CD14-positive monocyte (primary cell): ENCODE measurements at regions not wholly inside any gene's neighbourhood (a gene's known extent, or its start where the extent isn't known, plus 50 kb on each side); places are given as distances from the start of the nearest gene placed in this dataset.

ENCODE experiments used
- DNase-seq, 3 donors: peaks; one replicate each; pipeline ENCODE4 v3.0.0-alpha.2; 2011 to 2022
- H2AFZ ChIP-seq: 2 replicates; pipeline ENCODE4 v1.6.0; 2012; ENCODE audit warnings: mild to moderate bottlenecking, low read depth, low read length, inconsistent platforms; ENCODE audit not compliant: insufficient read depth, poor library complexity, severe bottlenecking
- H3K27ac ChIP-seq, 2 donors: 1 replicate in 1 of 2; 2 replicates in 1 of 2; pipeline ENCODE4 v1.5.1; 2012 to 2013; ENCODE audit warnings: low read length in 2 of 2, control low read depth in 1 of 2, inconsistent platforms in 1 of 2, low read depth in 1 of 2, mild to moderate bottlenecking in 1 of 2
- H3K27me3 ChIP-seq, 2 donors: one replicate each; pipeline versions ENCODE4 v1.6.0 to v1.6.1; 2011 to 2013; ENCODE audit warnings: low read length in 2 of 2; ENCODE audit not compliant: control insufficient read depth in 2 of 2, insufficient read depth in 2 of 2
- H3K36me3 ChIP-seq, 2 donors: replicated peaks in 1 of 2; 1 replicate in 1 of 2; 2 replicates in 1 of 2; pipeline versions ENCODE4 v1.5.1 to v1.6.1; 2012 to 2013; ENCODE audit warnings: low read length in 2 of 2, control low read depth in 1 of 2, inconsistent platforms in 1 of 2, mild to moderate bottlenecking in 1 of 2; ENCODE audit not compliant: insufficient read depth in 2 of 2, control insufficient read depth in 1 of 2
- H3K4me1 ChIP-seq, 2 donors: 1 replicate in 1 of 2; 2 replicates in 1 of 2; pipeline versions ENCODE4 v1.5.1 to v1.6.1; 2012 to 2013; ENCODE audit warnings: low read length in 2 of 2, control low read depth in 1 of 2, inconsistent platforms in 1 of 2, mild to moderate bottlenecking in 1 of 2, moderate library complexity in 1 of 2; ENCODE audit not compliant: insufficient read depth in 2 of 2, control insufficient read depth in 1 of 2
- H3K4me2 ChIP-seq: replicated peaks from 2 replicates; pipeline ENCODE3; 2012; ENCODE audit warnings: low read length, moderate library complexity, mild to moderate bottlenecking; ENCODE audit not compliant: poor library complexity, severe bottlenecking; ENCODE audit errors: extremely low read depth
- H3K4me3 ChIP-seq, 3 experiments: fragments of 200-600 bp in 1 of 3; sonication (generic) in 1 of 3; replicated peaks in 1 of 3; 1 replicate in 2 of 3; 2 replicates in 1 of 3; pipeline ENCODE4 v1.5.1; 2011 to 2013; ENCODE audit warnings: low read length in 3 of 3, mild to moderate bottlenecking in 3 of 3, control low read depth in 2 of 3, low read depth in 2 of 3, inconsistent platforms in 1 of 3, moderate library complexity in 1 of 3
- H3K79me2 ChIP-seq: 2 replicates; pipeline ENCODE4 v1.6.0; 2012; ENCODE audit warnings: mild to moderate bottlenecking, control low read depth, inconsistent platforms, low read length, moderate library complexity; ENCODE audit not compliant: insufficient read depth
- H3K9ac ChIP-seq: 2 replicates; pipeline ENCODE4 v1.6.0; 2017; ENCODE audit warnings: low read length, mild to moderate bottlenecking; ENCODE audit not compliant: insufficient read depth, poor library complexity, severe bottlenecking
- H3K9me3 ChIP-seq, 2 donors: replicated peaks in 1 of 2; 1 replicate in 1 of 2; 2 replicates in 1 of 2; pipeline versions ENCODE4 v1.5.1 to v1.6.1; 2012 to 2013; ENCODE audit warnings: low read length in 2 of 2, control low read depth in 1 of 2; ENCODE audit not compliant: control insufficient read depth in 1 of 2, insufficient read depth in 1 of 2
- H4K20me1 ChIP-seq: 2 replicates; pipeline ENCODE4 v1.6.0; 2012; ENCODE audit warnings: mild to moderate bottlenecking, low read length, control low read depth, moderate library complexity; ENCODE audit not compliant: insufficient read depth
- H3K27ac Mint-ChIP-seq, 7 donors: one replicate each; pipeline ENCODE4 v1.8.0; 2020; ENCODE audit warnings: mild to moderate bottlenecking in 7 of 7, mixed read lengths in 7 of 7, moderate library complexity in 6 of 7, inconsistent platforms in 2 of 7
- H3K27me3 Mint-ChIP-seq, 3 donors: one replicate each; pipeline ENCODE4 v1.8.0; 2021 to 2022; ENCODE audit warnings: low read depth in 3 of 3, mild to moderate bottlenecking in 3 of 3, mixed read lengths in 3 of 3, moderate library complexity in 3 of 3, inconsistent platforms in 1 of 3
- H3K36me3 Mint-ChIP-seq, 2 donors: one replicate each; pipeline ENCODE4 v1.8.0; 2020; ENCODE audit warnings: mixed read lengths in 2 of 2, inconsistent platforms in 1 of 2, mild to moderate bottlenecking in 1 of 2
- H3K4me1 Mint-ChIP-seq: one replicate; pipeline ENCODE4 v1.8.0; 2020; ENCODE audit warnings: mild to moderate bottlenecking, mixed read lengths
- H3K4me3 Mint-ChIP-seq, 2 donors: one replicate each; pipeline ENCODE4 v1.8.0; 2020; ENCODE audit warnings: mild to moderate bottlenecking in 2 of 2, mixed read lengths in 2 of 2, moderate library complexity in 1 of 2
- H3K9me3 Mint-ChIP-seq, 7 donors: one replicate each; pipeline ENCODE4 v1.8.0; 2020 to 2022; ENCODE audit warnings: mixed read lengths in 7 of 7, mild to moderate bottlenecking in 6 of 7, moderate library complexity in 6 of 7, inconsistent platforms in 2 of 7
- CTCF ChIP-seq: fragments of 200-600 bp; IDR thresholded peaks from one replicate; pipeline ENCODE4 v1.8.0; 2022; ENCODE audit warnings: antibody characterized with exemption, mild to moderate bottlenecking
- WGBS: methylation state at CpG from one replicate; pipeline ENCODE4 v1.1.5; 2013; ENCODE audit warnings: missing lambda C conversion rate; ENCODE audit not compliant: insufficient coverage; 5-methylcytosine and 5-hydroxymethylcytosine counted together
- intact Hi-C, 2 donors: fragments of 100-400 bp; cut with micrococcal nuclease; formaldehyde crosslinking; loops; one replicate each; pipeline versions ENCODE4 v1.15.0 to v1.15.1; 2023

- H2AFZ ChIP-seq: no peak overlapping the region
- Mint-ChIP-seq H3K9me3 (peaks cover 0 to 7% (median 2%) of the 10 kb centered on the region in 7 donors), H3K27ac (no peak overlapping the region), H3K27me3 (peaks cover 0 to 5% (median 4%) of the 10 kb centered on the region in 3 donors), H3K4me1 (no peaks in the 10 kb centered on the region), H3K36me3 (no peaks in the 10 kb centered on the region), H3K4me3 (no peak overlapping the region)
- no CpG with 5 or more reads among the region's 2 CpGs for WGBS
- no peak overlapping the region for H3K4me2 ChIP-seq
- H3K36me3 ChIP-seq: no peaks in the 10 kb centered on the region
- no peaks in the 10 kb centered on the region for H4K20me1 ChIP-seq
- intact Hi-C loops: no loop called here
- H3K9ac ChIP-seq: no peak overlapping the region
- no peaks in the 10 kb centered on the region for H3K27me3 ChIP-seq
- DNase-seq: no peak
- H3K4me3 ChIP-seq: no peak overlapping the region
- no peaks in the 10 kb centered on the region for H3K4me1 ChIP-seq
- H3K9me3 ChIP-seq: peaks cover 0 to 6% of the 10 kb centered on the region in 2 donors
- H3K27ac ChIP-seq: no peak overlapping the region
- no peak for TF ChIP-seq CTCF
- no peaks in the 10 kb centered on the region for H3K79me2 ChIP-seq
Measured at GRCh38 chr10:128553755-128554154, 427.5 kb upstream of the MKI67 start.

GRCh38 chr10:128556182-128557110 lies 430.2 kb upstream of the MKI67 start:
- Histone ChIP-seq H3K27me3 (no peaks in the 10 kb centered on the region), H4K20me1 (no peaks in the 10 kb centered on the region), H3K4me3 (no peak overlapping the region), H3K27ac (no peak overlapping the region), H3K4me1 (no peaks in the 10 kb centered on the region), H3K79me2 (no peaks in the 10 kb centered on the region), H2AFZ (no peak overlapping the region), H3K4me2 (no peak overlapping the region), H3K36me3 (no peaks in the 10 kb centered on the region), H3K9ac (no peak overlapping the region), H3K9me3 (peaks cover 0 to 8% of the 10 kb centered on the region in 2 donors)
- H3K4me3 Mint-ChIP-seq: no peak overlapping the region
- TF ChIP-seq CTCF: no peak
- no peaks in the 10 kb centered on the region for H3K36me3 Mint-ChIP-seq
- 89% methylated on average over 11 of the region's 15 CpGs for WGBS
- peaks cover 0 to 7% (median 2%) of the 10 kb centered on the region in 7 donors for H3K9me3 Mint-ChIP-seq
- DNase-seq: no peak
- H3K4me1 Mint-ChIP-seq: no peaks in the 10 kb centered on the region
- H3K27ac Mint-ChIP-seq: no peak overlapping the region
- H3K27me3 Mint-ChIP-seq: peaks cover 2 to 6% (median 5%) of the 10 kb centered on the region in 3 donors
- intact Hi-C loops: no loop called here
